GM20000 (cell line): ENCODE measurements at regions not wholly inside any gene's neighbourhood (a gene's known extent, or its start where the extent isn't known, plus 50 kb on each side); places are given as distances from the start of the nearest gene placed in this dataset.

Source experiments
- DNase-seq: peaks from one replicate; pipeline ENCODE4 v3.0.0; 2012; ENCODE audit warnings: low spot score
- TF ChIP-seq, protein P1 (sequence below): IDR thresholded peaks from 2 replicates; pipeline ENCODE4 v1.5.1; 2012; ENCODE audit warnings: mild to moderate bottlenecking, control low read depth; ENCODE audit errors: extremely low read depth, missing control alignments

DNA sequence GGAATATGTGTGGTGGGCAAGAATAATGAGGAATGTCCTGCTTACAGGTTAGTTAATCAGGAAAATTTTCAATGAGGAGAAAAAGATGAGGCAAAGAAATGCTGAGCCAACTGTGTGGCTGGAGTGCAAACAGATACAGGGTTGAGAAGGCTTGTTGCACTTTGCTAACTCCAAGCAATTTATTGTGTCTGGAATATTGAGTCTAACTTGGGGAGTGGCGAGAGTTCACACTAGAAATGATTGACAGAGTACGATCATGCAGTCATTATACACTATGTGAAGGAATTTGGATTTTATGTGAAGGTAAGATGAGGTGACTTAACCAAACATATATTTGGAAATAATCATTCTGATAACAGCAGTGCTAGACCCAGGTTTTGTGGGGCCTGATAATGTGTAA is 185.0 kb upstream of the ELAC2 start:
- no peak for DNase-seq
- TF ChIP-seq, protein P1, sequence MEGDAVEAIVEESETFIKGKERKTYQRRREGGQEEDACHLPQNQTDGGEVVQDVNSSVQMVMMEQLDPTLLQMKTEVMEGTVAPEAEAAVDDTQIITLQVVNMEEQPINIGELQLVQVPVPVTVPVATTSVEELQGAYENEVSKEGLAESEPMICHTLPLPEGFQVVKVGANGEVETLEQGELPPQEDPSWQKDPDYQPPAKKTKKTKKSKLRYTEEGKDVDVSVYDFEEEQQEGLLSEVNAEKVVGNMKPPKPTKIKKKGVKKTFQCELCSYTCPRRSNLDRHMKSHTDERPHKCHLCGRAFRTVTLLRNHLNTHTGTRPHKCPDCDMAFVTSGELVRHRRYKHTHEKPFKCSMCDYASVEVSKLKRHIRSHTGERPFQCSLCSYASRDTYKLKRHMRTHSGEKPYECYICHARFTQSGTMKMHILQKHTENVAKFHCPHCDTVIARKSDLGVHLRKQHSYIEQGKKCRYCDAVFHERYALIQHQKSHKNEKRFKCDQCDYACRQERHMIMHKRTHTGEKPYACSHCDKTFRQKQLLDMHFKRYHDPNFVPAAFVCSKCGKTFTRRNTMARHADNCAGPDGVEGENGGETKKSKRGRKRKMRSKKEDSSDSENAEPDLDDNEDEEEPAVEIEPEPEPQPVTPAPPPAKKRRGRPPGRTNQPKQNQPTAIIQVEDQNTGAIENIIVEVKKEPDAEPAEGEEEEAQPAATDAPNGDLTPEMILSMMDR: no peak

DNA sequence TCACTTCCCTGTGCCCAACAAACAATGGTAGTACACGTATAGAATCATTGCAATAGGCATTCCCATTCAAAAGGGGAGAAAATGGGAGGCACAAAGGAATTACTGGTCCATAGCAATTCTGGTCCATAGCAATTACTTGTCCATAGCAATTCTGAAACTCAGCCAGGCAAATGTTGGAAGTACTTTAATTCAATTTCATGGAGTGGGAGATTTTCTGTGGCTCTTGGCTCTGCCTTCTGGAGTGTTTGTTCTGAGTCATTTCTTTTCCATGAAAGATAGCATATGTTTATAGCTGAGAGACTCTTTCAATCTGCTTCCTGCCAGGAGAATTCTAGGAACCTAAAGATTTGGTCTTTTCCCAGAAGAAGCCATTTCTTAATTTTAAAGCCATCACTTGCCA is 182.8 kb upstream of the ELAC2 start:
- DNase-seq: no peak
- TF ChIP-seq, protein P1: no peak

DNA sequence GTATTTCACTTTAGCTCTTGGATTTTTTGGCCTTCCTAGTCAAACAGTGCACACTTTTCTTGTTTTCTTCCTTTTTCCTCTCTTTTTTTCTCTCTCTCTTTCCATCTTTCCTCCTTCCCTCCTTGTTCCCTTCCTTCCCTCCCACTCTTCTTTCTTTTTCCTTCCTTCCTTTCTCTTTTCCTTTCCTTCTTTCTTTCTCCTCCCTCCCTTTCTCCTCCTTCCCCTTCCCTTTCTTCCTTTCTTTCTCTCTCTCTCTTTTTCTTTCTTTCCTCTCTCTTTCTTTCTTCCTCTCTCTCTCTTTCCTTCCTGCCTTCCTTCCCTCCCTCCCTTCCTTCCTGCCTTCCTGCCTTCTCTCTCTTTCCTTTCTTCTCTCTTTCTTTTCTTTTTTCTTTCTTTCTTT is 181.6 kb upstream of the ELAC2 start:
- TF ChIP-seq, protein P1: no peak

DNA sequence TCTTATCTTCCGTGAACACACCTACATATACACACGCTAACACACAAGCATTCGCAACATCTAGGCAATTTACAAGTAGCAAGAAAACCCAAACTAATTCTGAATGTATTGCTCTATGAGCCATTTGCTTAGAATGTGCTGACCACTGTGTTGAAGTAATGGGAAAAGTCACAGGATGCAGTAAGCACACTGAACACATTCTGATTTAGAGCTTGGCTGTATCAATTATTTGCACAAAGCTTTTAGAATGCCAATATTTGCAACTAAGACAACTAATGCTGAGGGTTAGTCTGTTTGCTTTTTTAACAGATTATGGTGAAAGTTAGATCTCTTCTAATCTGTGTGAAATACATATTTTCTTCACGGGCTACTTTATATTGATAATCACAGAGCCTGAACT is 179.8 kb upstream of the ELAC2 start:
- TF ChIP-seq, protein P1: no peak
- DNase-seq: no peak

More for the DNA sequence above, 181.6 kb upstream of the ELAC2 start:
- DNase-seq: no peak

DNA sequence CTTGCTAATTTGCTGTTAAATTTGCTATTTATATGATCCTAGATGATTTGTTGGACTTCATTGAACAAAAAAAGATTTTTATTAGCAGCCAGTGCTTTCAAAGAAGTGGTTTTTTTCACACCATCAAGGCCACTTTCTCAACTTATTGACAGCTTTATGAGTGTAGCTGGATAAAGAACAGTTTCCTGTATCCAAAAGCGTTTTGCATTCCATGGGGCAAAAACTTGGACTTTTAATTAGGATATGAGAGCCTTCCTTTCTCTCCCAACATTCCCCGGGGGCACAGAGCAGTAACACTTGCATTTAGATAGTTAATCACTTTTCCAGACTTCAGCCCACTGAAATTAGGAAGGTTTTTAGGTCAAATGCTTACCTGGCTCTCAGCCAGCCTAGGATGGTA is 177.1 kb upstream of the ELAC2 start:
- TF ChIP-seq, protein P1: no peak
- no peak for DNase-seq

GRCh38 chr17:13182854-13183253 is 165.0 kb upstream of the ELAC2 start:
- DNase-seq: no peak
- TF ChIP-seq, protein P1: no peak

GRCh38 chr17:13182450-13182849 is 164.6 kb upstream of the ELAC2 start:
- TF ChIP-seq, protein P1: no peak
- DNase-seq: no peak
